Body of pancreas (tissue), 4 donors: ENCODE measurements at regions not wholly inside any gene's neighbourhood (a gene's known extent, or its start where the extent isn't known, plus 50 kb on each side); places are given as distances from the start of the nearest gene placed in this dataset.

Source experiments
- POLR2A ChIP-seq, 3 donors: fragments of 450-650 bp; IDR thresholded peaks; one replicate each; pipeline ENCODE4 v1.6.1; 2016; ENCODE audit warnings: antibody characterized with exemption in 3 of 3, mild to moderate bottlenecking in 2 of 3
- TF ChIP-seq, protein P1 (sequence below), 7 experiments: fragments of 450-650 bp in 4 of 7; fragments of 200-600 bp in 3 of 7; sonication (generic) in 3 of 7; IDR thresholded peaks; one replicate each; pipeline ENCODE4 v1.5.1; 2016 to 2019; ENCODE audit warnings: antibody characterized with exemption in 7 of 7

DNA sequence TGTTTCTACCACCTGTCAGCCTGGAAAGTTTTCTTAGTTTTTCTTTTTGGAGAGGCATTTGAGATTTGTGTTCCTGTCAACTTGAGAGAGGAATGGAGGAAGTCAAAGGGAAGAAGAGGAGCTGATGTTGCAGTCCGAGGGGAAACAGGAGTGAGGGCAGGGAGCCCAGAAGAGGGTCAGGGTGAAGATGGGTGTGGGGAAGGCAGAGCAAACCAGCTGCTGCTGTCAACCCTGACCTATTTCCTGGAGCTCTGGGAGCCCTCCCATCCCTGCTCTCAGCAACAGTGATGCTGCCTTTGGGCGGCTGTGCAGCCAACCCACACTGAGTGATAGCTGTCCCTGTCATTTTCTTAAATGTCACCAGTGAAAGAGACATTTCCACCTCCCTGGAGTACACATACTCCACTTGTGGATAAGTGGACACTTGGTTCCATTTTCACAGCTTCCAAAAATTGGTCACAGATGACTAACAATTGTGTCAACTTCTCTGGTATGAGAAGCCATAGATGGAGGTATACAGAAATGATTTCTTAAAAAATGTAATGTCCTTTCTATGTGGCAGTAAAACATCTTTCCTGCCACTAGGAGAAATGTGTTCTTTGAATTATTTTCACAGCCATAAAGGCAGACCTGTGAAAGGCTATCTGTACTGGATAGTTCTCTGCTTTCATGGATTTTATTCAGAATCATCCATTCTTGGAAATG is 556.3 kb upstream of the TBL1XR1 start:
- TF ChIP-seq, protein P1, sequence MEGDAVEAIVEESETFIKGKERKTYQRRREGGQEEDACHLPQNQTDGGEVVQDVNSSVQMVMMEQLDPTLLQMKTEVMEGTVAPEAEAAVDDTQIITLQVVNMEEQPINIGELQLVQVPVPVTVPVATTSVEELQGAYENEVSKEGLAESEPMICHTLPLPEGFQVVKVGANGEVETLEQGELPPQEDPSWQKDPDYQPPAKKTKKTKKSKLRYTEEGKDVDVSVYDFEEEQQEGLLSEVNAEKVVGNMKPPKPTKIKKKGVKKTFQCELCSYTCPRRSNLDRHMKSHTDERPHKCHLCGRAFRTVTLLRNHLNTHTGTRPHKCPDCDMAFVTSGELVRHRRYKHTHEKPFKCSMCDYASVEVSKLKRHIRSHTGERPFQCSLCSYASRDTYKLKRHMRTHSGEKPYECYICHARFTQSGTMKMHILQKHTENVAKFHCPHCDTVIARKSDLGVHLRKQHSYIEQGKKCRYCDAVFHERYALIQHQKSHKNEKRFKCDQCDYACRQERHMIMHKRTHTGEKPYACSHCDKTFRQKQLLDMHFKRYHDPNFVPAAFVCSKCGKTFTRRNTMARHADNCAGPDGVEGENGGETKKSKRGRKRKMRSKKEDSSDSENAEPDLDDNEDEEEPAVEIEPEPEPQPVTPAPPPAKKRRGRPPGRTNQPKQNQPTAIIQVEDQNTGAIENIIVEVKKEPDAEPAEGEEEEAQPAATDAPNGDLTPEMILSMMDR (IDR thresholded peaks at IDR 0.05), result no peak
- no peak for TF ChIP-seq POLR2A (IDR thresholded peaks at IDR 0.05)
